ELF-1 (cell line): ENCODE measurements at regions not wholly inside any gene's neighbourhood (a gene's known extent, or its start where the extent isn't known, plus 50 kb on each side); places are given as distances from the start of the nearest gene placed in this dataset.

Experiments
- DNase-seq: peaks from one replicate; pipeline ENCODE4 v3.0.0-alpha.2; 2016; ENCODE audit warnings: low read depth, low spot score

- DNase-seq, result no peak
Observed at GRCh38 chr2:66846887-66847286, 412.0 kb downstream of the MEIS1 start.

GRCh38 chr2:66849153-66849755 is 414.3 kb downstream of the MEIS1 start:
- DNase-seq, result no peak

- no peak for DNase-seq
Observed at GRCh38 chr2:66850376-66850775, 415.5 kb downstream of the MEIS1 start.

- no peak for DNase-seq
Observed at GRCh38 chr2:66851449-66851872, 416.5 kb downstream of the MEIS1 start.

DNA sequence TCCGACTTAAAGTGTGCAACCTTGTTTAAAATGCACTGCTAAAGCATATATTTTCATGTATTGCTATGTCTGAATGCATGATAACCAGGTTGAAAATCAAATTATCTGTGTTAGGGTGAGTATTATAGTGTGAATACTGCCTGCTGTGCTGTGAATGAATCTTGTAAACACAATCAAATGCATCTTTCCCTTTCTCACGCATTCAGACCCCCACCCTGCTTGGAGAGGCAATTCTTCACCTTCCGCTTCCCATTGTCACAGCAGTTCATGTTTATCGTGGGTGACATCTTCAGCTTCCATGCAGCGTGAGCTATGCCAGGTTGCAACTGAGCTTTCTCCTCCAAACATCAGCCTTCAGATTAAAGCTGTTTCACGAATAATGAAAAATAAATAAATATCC is 418.0 kb downstream of the MEIS1 start:
- DNase-seq, result no peak

DNA sequence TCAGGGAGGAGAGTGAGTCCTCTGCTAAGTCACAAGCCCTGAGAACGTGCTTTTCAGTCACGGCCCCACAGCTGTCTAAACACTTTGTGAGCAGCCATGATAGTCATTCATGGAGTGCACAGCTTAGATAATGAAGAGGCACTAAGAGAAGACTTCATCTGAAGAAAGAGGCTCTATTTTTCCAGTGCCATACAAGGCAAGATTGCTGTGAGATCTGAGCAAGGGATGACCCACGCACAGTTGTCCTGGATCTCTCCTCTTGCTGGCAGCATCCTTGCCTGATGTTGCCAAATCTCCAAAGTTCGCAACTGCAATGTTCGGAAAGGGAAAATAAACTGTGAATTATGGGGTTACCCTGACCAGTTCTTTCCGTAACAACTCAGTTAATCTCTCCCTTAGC is 418.7 kb downstream of the MEIS1 start:
- no peak for DNase-seq

DNA sequence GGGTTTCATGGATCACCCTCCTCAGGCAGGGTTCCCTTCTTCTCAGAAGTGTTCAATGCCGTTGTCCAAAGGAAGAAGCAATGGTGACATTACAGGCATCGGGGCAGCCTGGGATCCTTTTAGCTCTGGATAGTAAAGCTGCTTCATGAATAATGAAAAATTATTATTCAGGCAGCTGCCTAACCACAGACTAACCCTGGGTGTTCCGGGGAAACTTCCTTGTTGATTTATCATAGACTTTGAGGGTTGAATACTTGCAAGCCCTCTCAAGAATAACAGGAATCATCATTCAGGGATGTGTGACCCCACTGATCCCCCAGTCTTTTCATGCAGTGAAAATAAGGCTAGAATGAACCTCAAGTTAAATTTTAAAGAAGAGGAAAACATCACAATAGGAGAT is 419.4 kb downstream of the MEIS1 start:
- DNase-seq, result no peak

DNA sequence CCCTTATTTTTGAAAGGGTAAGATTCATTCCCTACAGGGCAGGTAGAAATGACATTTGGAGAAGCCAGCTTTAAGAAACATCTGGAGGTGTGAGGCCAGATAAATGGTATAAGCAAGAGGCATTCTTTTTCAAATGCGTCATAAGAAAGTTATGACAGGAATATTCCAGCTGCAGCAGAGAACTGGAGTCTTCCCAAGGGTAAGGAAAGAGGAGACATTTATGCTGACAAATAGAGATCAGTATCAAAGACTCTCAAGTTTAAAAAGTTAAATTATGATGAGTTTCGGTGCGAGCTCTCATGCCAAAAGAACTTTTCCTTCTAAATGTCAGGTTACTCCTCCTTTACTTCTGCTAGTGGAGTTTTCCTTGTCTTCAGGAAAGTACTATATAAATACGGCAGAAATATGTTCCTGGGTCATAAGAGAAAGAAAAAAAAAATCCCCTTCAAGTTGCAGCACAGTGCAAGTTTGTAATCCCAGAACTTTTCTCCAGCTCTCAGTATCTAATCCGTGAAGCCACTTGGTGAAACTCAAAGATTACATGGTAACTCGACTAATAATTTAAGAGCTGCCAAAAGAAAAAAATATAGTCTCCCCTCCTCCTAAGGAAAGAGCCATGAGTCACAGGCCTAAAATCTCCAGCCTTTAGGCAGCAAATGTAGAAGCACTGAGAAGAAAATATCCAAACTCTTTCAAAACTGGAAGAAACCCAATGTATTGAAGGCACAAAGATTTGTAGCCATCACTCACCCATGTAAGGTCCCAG is 428.1 kb downstream of the MEIS1 start:
- no peak for DNase-seq

- no peak for DNase-seq
Observed at GRCh38 chr2:66865161-66865560, 430.2 kb downstream of the MEIS1 start.

- no peak for DNase-seq
Observed at GRCh38 chr2:66866331-66867062, 431.6 kb downstream of the MEIS1 start.

- DNase-seq, result no peak
Observed at GRCh38 chr2:66867063-66867441, 432.1 kb downstream of the MEIS1 start.

DNA sequence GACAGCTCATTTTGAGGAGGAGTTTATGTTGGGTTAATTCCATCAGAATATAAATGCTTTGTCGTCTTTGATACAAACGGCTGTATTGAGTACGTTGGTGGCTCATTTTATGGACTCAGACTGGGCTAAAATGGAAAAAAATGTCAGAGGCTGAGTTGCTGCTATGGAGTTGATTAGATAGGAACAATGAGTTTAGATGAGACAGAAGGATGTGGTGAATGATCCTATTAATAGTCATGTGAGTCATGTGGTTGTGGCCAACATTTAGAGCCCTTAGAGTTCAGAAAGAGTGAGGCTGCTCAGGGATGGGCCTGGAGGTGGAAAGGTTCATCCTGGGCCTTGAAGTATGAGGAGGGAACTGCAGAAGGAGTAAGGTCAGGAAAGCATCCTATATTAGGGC is 434.2 kb downstream of the MEIS1 start:
- no peak for DNase-seq

GRCh38 chr2:66872081-66872985 is 437.4 kb downstream of the MEIS1 start:
- DNase-seq, result no peak

- no peak for DNase-seq
Observed at GRCh38 chr2:66872986-66873754, 438.2 kb downstream of the MEIS1 start.

- no peak for DNase-seq
Observed at GRCh38 chr2:66874411-66874810, 439.5 kb downstream of the MEIS1 start.

DNA sequence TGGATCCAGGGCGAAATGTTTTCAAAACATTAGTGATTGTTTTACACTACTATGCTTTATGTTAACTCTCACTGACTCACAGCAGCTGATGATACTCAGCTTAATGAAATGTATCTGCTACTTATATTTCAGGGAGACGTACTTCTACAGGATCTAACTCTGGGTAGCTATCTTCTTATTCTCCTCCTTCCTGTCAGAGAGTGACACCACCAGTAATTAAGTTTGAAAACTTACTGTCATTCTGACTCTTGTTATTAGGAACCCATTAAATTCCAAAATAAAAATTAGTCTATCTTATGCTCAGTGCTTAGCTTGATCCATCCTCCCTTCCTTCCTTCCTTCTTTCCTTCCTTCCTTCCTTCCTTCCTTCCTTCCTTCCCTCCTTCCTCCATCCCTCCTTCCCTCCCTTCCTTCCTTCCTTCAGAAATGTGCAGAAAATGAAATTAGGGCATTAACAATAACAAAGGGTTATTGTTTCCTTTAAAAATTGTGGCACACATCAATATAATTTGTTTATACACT is 441.1 kb downstream of the MEIS1 start:
- no peak for DNase-seq

GRCh38 chr2:66885775-66886383 is 451.0 kb downstream of the MEIS1 start:
- DNase-seq, result no peak

- no peak for DNase-seq
Observed at GRCh38 chr2:66888246-66888645, 453.3 kb downstream of the MEIS1 start.

- peak; percentile 24 for DNase-seq
Observed at GRCh38 chr2:66888791-66889631, 454.1 kb downstream of the MEIS1 start.

GRCh38 chr2:66889632-66889882 is 454.6 kb downstream of the MEIS1 start:
- no peak for DNase-seq
